ENCODE measurements at regions not wholly inside any gene's neighbourhood (a gene's known extent, or its start where the extent isn't known, plus 50 kb on each side); places are given as distances from the start of the nearest gene placed in this dataset.

- TF ChIP-seq CTCF (IDR thresholded peaks at IDR 0.05; ENCODE audit: borderline replicate concordance, extremely low read depth, low read length, poor library complexity, severe bottlenecking) (no peak), EZH2 (IDR thresholded peaks at IDR 0.05; ENCODE audit: borderline replicate concordance, low read depth, low read length, severe bottlenecking) (no peak)
Observed at GRCh38 chr18:22844628-22845027, 88.5 kb upstream of the RBBP8 start.

Measured in DND-41 (cell line).